ENCODE measurements at regions not wholly inside any gene's neighbourhood (a gene's known extent, or its start where the extent isn't known, plus 50 kb on each side); places are given as distances from the start of the nearest gene placed in this dataset.
"Not testable (repeated sequence)": the region's sequence is repeated elsewhere in the genome, so short reads cannot be mapped to it uniquely, and the experiment has no call there.

GRCh38 chr17:34082404-34082803, 172.7 kb upstream of the CCL2 start:
- DNase-seq, result no peak

GRCh38 chr17:34089042-34089441, 166.0 kb upstream of the CCL2 start:
- DNase-seq, result not testable (repeated sequence)

- DNase-seq, result no peak
Measured at GRCh38 chr17:34090593-34090992, 164.5 kb upstream of the CCL2 start.

GRCh38 chr17:34091975-34092374, 163.1 kb upstream of the CCL2 start:
- DNase-seq, result no peak

- no peak for DNase-seq
Measured at GRCh38 chr17:34095106-34095505, 160.0 kb upstream of the CCL2 start.

- no peak for DNase-seq
Measured at GRCh38 chr17:34098699-34099098, 156.4 kb upstream of the CCL2 start.

- no peak for DNase-seq
Measured at GRCh38 chr17:34099859-34100515, 155.1 kb upstream of the CCL2 start.

GRCh38 chr17:34107019-34107418, 148.1 kb upstream of the CCL2 start:
- DNase-seq, result no peak

- no peak for DNase-seq
Measured at GRCh38 chr17:34110315-34110714, 144.8 kb upstream of the CCL2 start.

GRCh38 chr17:34113089-34113488, 142.0 kb upstream of the CCL2 start:
- no peak for DNase-seq

GRCh38 chr17:34114174-34114573, 140.9 kb upstream of the CCL2 start:
- no peak for DNase-seq

- DNase-seq, result no peak
Measured at GRCh38 chr17:34116306-34116705, 138.8 kb upstream of the CCL2 start.

GRCh38 chr17:34117332-34117731, 137.8 kb upstream of the CCL2 start:
- DNase-seq, result no peak

- DNase-seq, result no peak
Measured at GRCh38 chr17:34117811-34118210, 137.3 kb upstream of the CCL2 start.

- no peak for DNase-seq
Measured at GRCh38 chr17:34118564-34118963, 136.5 kb upstream of the CCL2 start.

GRCh38 chr17:34121311-34121710, 133.8 kb upstream of the CCL2 start:
- DNase-seq, result no peak

GRCh38 chr17:34122515-34122914, 132.6 kb upstream of the CCL2 start:
- no peak for DNase-seq

- DNase-seq, result no peak
Measured at GRCh38 chr17:34125010-34125409, 130.1 kb upstream of the CCL2 start.

GRCh38 chr17:34125921-34126320, 129.2 kb upstream of the CCL2 start:
- no peak for DNase-seq

- no peak for DNase-seq
Measured at GRCh38 chr17:34126496-34126895, 128.6 kb upstream of the CCL2 start.

- no peak for DNase-seq
Measured at GRCh38 chr17:34126965-34127364, 128.1 kb upstream of the CCL2 start.

- no peak for DNase-seq
Measured at GRCh38 chr17:34130544-34130943, 124.5 kb upstream of the CCL2 start.

- DNase-seq, result no peak
Measured at GRCh38 chr17:34131386-34131785, 123.7 kb upstream of the CCL2 start.

- DNase-seq, result no peak
Measured at GRCh38 chr17:34133350-34133749, 121.7 kb upstream of the CCL2 start.

GRCh38 chr17:34135841-34136240, 119.2 kb upstream of the CCL2 start:
- DNase-seq, result no peak

All from left kidney (tissue), 1 donor.